KG1 (cell line): ENCODE measurements at regions not wholly inside any gene's neighbourhood (a gene's known extent, or its start where the extent isn't known, plus 50 kb on each side); places are given as distances from the start of the nearest gene placed in this dataset.

ENCODE experiments used
- DNase-seq: peaks from one replicate; lab custom pipeline; 2025; lab: John Stamatoyannopoulos, UW

GRCh38 chr10:113442336-113442735, 110.5 kb upstream of the HABP2 start:
- no peak for DNase-seq

- DNase-seq = no peak
These were observed 109.5 kb upstream of the HABP2 start for GRCh38 chr10:113443141-113443925.

GRCh38 chr10:113444766-113445365, 108.0 kb upstream of the HABP2 start:
- no peak for DNase-seq

GRCh38 chr10:113445736-113446135, 107.1 kb upstream of the HABP2 start:
- no peak for DNase-seq

GRCh38 chr10:113446739-113447138, 106.1 kb upstream of the HABP2 start:
- DNase-seq = no peak

- no peak for DNase-seq
These were observed 105.6 kb upstream of the HABP2 start for GRCh38 chr10:113447278-113447677.

- no peak for DNase-seq
These were observed 103.7 kb upstream of the HABP2 start for GRCh38 chr10:113449006-113449695.

- no peak for DNase-seq
These were observed 102.6 kb upstream of the HABP2 start for GRCh38 chr10:113450046-113450804.

- DNase-seq = no peak
These were observed 101.9 kb upstream of the HABP2 start for GRCh38 chr10:113450906-113451305.

- no peak for DNase-seq
These were observed 100.6 kb upstream of the HABP2 start for GRCh38 chr10:113452146-113452845.

- no peak for DNase-seq
These were observed 99.5 kb upstream of the HABP2 start for GRCh38 chr10:113453351-113453750.

GRCh38 chr10:113454341-113455061, 98.4 kb upstream of the HABP2 start:
- DNase-seq = peak; percentile 10

- no peak for DNase-seq
These were observed 96.9 kb upstream of the HABP2 start for GRCh38 chr10:113455947-113456346.

GRCh38 chr10:113456741-113457140, 96.1 kb upstream of the HABP2 start:
- DNase-seq = no peak

GRCh38 chr10:113457408-113457807, 95.4 kb upstream of the HABP2 start:
- DNase-seq = no peak

- no peak for DNase-seq
These were observed 94.4 kb upstream of the HABP2 start for GRCh38 chr10:113458451-113458850.

- no peak for DNase-seq
These were observed 93.9 kb upstream of the HABP2 start for GRCh38 chr10:113458944-113459343.

GRCh38 chr10:113459626-113460280, 93.1 kb upstream of the HABP2 start:
- DNase-seq = no peak

GRCh38 chr10:113463083-113463482, 89.8 kb upstream of the HABP2 start:
- DNase-seq = no peak

- DNase-seq = no peak
These were observed 89.1 kb upstream of the HABP2 start for GRCh38 chr10:113463777-113464176.

GRCh38 chr10:113469796-113470195, 83.1 kb upstream of the HABP2 start:
- DNase-seq = no peak
